ENCODE measurements at regions not wholly inside any gene's neighbourhood (a gene's known extent, or its start where the extent isn't known, plus 50 kb on each side); places are given as distances from the start of the nearest gene placed in this dataset.

Small RNAs in the stretch of these regions (small RNA-seq; reads per million reads assigned to genes)
- 0 reads per million in 3 donors for gene AL353747.1

All from esophagus muscularis mucosa (tissue), 3 donors.